RKO (cell line): ENCODE measurements at regions not wholly inside any gene's neighbourhood (a gene's known extent, or its start where the extent isn't known, plus 50 kb on each side); places are given as distances from the start of the nearest gene placed in this dataset.

Source experiments
- DNase-seq: peaks from one replicate; pipeline ENCODE4 v3.0.0-alpha.2; 2016; ENCODE audit warnings: low spot score

GRCh38 chr13:40302351-40302750 is 364.1 kb downstream of the FOXO1 start:
- DNase-seq, result no peak

DNA sequence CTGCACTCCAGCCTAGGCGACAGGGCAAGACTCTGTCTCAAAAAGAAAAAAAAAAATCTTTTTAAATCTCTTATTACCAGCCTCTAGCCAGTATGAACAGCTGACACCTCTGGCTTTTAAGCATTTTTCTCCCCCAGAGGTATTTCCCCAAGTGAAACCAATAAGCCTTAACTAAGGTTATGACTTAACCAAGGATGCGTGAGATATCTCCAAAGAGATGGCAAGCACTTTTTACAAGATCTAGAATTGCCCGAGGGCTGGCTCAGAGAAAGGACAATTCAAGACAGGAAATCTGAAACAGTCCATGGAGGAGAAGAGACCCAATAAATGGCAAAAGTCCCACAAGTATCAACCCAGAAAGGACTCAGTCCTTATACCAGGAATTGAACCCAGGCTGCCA is 362.1 kb downstream of the FOXO1 start:
- DNase-seq, result no peak

GRCh38 chr13:40306817-40307216 is 359.6 kb downstream of the FOXO1 start:
- DNase-seq, result peak; percentile 14

DNA sequence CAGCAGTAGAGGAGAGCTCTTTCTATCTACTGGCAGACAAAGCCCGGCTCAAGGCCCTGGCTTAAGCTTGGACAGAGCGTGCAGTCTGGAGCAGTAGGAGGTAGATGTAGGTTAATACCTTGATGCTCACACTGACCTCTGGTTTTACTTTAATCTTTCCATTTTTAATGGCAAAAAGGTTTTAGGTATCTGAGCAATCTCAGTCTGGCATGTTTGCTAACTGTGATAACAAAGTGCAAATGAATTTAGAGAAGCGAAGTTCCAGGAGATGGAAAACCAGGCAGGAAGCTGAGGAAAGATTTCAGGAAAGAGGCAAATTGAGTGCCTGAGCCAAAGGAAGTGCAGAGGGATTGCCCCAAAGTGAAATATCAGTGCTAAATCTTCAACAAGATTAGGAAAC is 356.6 kb downstream of the FOXO1 start:
- no peak for DNase-seq

DNA sequence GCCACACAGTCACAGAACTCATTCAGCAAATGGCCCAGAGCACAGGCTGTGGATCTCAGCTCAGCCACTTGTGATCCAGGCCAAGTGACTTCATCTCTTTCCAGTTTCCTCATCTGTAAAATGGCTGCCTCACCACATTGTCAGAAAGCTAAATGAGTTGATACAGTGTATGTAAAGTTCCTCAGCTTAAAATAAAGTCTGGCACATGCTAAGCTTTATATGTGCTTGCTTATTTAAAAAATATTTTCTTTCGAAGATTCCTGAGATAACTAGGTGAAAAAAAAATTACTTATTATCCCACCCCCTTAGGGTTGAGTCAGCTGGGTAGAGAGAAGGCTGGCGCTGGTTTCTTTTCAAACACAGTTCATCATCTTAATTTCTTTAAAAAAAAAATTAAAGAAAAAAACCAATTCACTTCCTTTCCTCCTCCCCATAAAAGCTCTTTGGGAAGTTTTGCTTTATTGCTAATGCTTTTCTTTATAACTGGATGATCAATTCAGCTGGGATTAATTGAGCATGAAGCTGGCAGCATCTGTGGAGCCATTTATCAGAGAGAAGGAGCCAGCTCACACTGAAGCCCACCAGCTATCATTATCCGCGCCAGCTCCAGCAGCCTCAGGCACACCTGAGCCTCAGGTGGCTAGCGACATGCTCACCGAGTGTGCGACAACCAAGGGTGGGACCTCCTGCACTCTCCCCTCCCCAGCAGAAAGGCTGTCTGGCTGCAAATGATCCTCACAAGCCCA is 354.9 kb downstream of the FOXO1 start:
- DNase-seq, result no peak

DNA sequence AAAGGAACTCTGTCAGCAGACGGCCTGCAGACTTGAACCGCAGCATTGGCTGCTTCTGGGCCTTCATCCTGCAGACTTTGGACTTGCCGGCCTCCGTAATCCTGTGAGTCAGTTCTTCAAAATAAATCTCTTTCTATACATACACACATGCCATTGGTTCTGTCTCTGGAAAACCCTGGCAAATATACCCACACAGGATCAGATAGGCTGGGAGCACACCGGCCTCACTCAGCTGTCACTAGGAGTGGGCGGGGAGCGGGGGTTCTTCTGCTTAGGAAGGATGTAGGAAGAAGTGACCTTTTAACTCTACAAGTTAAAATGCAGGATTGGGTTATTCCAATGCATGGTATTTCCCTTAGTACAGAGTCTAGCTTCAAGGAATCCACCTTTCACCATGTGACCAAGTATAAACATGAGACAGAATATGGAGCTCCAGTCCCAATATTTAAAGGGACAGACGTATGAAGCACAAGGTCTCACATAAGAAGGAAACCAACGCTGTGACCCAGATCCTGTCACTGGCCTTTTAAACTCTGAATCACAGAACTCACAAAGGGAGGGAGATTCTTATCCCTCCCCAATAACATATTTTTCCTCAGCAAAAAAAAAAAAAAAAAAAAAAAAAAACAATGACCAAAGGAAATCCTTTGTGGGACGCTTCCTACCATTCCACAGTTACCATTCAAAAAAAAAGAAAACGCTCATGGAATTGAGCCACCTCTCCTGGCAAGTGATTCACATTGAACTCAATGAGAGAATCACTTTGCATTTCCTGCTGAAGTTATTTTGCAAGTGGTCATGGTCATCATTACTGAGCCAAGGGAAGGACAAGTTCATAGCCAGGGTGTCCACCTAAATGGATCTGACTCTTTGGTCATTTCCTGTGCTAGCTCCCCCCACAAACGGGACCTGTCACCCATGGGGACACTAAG is 352.9 kb downstream of the FOXO1 start:
- no peak for DNase-seq

GRCh38 chr13:40315416-40316064 is 350.9 kb downstream of the FOXO1 start:
- no peak for DNase-seq

DNA sequence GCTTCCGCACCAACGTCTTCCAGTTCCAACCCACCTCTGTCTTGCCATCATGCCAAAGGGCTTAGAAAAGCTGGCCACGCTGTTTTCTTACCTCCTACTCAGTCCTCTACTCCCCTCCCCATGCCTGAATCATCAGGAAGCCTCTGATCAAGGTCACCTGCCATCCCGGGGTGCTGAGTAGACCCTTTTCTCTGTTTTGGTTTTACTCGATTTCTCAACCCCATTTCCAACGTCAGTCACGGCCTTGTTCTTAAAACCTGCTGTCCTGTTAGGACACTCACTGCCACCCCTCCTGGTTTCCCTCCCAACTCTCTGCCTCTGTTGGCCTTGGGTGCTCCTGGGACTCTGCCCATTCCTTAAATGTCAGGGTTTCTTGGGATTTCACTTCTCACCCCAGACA is 350.1 kb downstream of the FOXO1 start:
- no peak for DNase-seq

DNA sequence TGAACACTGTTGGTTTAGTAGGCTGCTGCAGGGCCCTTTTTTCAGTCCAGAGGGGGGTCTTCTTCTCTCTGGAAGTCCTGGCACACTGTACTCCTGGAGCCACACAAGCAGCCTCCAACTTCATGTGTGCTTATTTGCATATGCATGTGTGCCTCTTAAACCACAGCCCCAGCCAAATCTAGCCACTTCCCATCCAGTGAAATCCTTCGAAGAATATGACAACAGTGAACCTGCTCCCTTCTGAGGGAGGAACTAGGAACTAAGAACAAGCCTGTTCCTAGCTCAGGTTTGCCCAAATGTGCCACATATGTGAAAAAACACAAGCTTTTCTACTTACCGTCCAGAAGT is 348.5 kb downstream of the FOXO1 start:
- DNase-seq, result no peak

DNA sequence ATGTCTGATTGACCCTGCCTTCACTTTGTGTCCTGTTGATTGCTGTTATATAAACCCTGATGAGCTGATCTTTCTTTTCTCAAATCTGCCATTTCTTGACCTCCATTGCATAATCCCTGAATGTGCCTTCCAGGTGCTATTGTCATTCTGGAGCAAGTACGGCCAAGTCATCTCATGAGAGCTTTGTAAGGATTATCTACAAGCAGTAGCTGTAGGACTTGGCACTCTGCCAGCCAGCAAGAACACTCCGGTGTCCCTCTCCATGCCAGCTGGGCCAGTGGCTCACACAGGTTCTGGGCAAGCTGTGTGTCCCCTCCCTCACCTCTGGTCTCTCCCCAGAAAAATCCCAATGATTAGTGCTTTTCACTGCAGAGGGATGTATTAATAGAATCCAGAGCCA is 348.1 kb downstream of the FOXO1 start:
- DNase-seq, result no peak

GRCh38 chr13:40319699-40320579 is 346.5 kb downstream of the FOXO1 start:
- no peak for DNase-seq

- DNase-seq, result no peak
Measured at GRCh38 chr13:40328091-40328490, 338.4 kb downstream of the FOXO1 start.

DNA sequence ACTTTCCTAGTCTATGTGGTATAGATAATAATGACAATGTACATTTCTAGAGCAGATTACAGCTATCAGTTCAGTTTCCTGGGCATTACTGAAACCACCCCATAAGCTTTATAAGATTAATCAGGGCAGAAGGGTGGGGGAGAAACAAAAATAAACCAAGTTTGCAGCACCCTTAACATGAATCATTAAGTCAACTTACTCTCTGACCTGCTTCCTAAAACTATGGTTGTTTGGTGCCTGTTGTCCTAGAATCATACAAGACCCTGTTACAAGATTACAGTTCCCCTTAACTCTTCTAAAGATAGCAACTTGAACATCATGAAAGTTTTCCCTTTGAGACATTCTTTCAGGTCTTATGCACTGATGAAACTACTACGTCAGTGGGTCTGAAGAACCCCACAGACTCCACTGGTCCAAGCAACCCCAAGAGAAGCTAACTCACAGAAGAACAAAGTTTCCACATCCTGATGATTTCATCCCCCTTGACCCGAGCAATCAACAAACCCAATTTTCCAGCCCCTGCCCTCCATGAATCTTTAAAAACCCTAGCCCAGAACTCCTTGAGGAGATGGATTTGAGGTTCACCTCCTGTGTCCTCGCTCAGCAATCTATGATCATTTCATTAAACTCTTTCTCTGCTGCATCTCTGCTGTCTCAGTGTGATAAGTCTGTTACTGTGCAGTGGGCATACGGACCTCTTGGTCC is 336.5 kb downstream of the FOXO1 start:
- no peak for DNase-seq

- no peak for DNase-seq
Measured at GRCh38 chr13:40330950-40331349, 335.5 kb downstream of the FOXO1 start.

GRCh38 chr13:40331802-40332201 is 334.6 kb downstream of the FOXO1 start:
- DNase-seq, result no peak

DNA sequence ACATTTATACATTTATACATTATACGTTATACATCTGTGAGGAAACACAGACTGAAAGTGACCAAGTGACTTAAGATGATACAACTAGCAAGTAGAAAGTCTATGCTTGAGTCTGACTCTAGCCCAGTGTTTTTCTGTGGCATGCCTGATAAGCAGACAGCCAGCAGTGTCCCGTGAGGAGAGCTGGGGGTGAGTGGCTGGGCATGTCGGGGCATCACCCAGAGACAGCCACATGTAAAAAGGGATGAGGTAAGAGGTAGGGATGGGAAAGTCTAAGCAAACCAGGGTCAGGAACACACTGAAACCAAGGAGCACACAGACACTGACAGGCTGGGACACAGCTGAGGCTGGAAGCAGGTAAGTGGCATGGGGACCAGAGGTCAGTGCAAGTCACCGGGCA is 333.2 kb downstream of the FOXO1 start:
- no peak for DNase-seq

DNA sequence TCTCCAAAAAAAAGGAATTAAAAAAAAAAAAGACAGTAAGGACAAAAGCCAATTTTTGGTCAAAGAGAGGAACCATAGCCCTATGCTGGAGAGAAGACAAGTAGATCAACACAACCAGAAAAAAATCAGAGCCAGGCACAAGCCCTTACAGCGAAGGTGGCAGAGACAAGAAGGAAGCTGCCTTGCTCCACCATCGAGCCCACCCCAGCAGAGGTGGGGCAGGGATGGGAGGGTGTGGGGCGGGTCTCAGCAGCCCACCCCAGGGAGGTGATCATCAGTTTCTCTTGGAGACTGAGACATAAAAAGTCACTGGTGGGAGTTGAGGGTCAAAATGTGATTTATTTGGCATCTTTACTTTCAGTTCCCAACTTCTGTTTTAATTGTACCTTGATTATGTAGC is 332.4 kb downstream of the FOXO1 start:
- DNase-seq, result no peak

DNA sequence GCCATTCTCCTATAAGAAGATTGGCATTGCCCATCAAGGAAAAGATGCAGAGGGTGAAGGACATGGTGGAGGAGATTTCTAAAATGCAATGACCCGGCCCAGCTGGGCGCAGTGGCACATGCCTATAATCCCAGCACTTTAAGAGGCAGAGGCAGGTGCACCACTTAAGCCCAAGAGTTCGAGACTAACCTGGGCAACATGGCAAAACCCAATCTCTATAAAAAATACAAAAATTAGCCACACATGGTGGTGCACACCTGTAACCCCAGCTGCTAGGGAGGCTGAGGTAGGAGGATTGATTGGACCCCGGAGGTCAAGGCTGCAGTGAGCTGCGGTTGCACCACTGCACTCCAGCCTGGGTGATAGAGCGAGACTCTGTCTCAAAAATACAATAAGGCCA is 331.8 kb downstream of the FOXO1 start:
- no peak for DNase-seq

DNA sequence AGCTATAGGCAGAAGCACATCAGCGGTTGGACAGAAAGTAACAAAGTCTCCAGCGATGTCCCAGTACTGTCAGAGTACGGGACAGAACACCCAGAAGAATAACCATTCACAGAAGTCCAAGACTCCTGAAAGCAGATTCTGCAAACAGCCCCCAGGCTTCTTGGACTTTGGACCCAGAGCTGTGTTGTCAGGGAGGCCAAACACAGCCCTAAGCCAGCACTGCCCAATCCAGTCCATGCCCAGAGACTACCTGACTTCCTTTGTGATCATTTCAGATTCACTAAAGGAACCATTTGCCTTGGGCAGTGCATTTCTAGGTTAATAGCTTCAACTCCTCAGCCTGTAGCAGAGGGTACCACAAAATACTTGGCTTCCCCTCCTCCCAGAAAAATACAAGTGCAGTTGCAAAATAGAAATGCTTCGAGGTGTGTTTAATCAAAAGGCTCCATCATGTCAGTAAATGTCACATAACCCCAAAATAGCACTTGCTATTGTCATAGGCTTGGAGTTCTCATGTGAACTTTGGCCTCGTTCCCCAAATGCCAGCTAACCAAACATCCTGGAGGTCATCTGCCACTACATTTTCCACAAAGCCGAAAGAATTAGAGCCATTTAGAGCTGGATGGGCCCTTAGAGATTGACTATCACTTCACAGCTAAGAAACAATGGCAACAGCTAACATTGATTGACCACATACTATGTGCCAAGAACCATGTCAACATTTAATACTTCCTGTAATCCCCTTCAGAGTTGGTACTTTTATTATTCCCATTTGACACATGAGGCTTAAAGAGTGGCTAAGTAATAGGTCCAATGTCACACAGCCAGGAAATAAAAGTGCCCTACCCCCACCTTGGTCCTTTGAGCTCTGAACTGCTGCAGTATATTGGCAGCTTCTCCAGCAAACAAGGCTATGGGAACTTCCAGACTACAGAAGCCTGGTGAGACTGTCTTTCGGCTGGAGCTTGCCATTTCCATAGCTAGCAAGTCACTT is 329.9 kb downstream of the FOXO1 start:
- DNase-seq, result no peak

DNA sequence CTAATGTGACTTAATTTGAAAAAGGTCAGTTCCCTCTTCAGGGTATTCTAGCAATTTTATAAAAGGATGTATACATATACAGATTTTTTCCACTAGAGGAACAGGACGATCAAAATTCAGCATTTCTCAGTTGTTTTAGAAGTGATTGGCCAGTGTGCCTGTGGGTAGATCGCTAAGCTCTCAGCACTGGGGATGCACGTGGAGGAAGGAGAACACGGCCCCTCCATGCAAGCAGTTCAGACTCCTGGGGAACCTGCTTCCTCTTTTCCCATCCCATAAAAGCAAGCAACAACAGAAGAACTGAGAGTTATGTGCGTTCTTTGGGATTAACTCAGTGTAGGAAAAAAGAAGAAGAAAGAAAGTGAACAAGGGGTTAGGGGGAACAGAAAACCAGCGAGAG is 328.8 kb downstream of the FOXO1 start:
- DNase-seq, result no peak
